ENCODE measurements at regions not wholly inside any gene's neighbourhood (a gene's known extent, or its start where the extent isn't known, plus 50 kb on each side); places are given as distances from the start of the nearest gene placed in this dataset.

DNA sequence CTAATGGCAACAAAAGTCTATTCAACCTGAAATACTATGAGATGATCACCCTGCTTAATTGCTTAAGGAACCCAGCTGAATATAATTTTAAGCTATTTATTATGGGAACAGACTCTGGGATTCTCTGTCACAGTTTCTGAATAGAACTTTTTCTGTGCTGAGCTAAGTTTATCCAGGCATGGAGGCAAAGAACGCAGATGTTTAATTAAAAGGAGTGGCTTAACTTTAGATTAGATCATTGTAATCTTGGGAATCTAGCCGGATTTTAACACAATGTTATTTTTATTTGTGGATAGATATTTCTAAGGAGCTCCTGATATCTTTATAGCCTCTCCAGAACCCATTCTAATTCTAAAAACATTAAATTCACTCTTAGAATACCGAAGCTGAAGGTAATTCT, 353.4 kb downstream of the STIM2 start:
- H3K4me3 ChIP-seq, result no peak overlapping the region
- ATAC-seq, result no peak
- H3K9me3 Mint-ChIP-seq, result no peaks in the 10 kb centered on the region
- no peaks in the 10 kb centered on the region for H3K4me1 Mint-ChIP-seq
- DNase-seq (ENCODE audit: low spot score), result no peak
- H3K9me2 ChIP-seq (ENCODE audit: insufficient read depth), result no peaks in the 10 kb centered on the region
- H3K27ac Mint-ChIP-seq, result no peak overlapping the region
- H4K20me1 ChIP-seq (replicated peaks; ENCODE audit: insufficient read depth), result no peaks in the 10 kb centered on the region; the same call in 1 of the 2 replicates
- H3K27me3 Mint-ChIP-seq (ENCODE audit: insufficient read depth, low read depth, poor library complexity), result no peaks in the 10 kb centered on the region
- no peak overlapping the region for H2AFZ ChIP-seq
- H3K4me2 ChIP-seq, result no peak overlapping the region
- H3K27ac ChIP-seq (ENCODE audit: low read depth), result no peak overlapping the region
- H3K36me3 ChIP-seq (ENCODE audit: insufficient read depth), result no peaks in the 10 kb centered on the region
- TF ChIP-seq POLR2AphosphoS5 (IDR thresholded peaks at IDR 0.05; ENCODE audit: low read depth), result no peak
- TF ChIP-seq ZNF331 (CRISPR knock-in tag; IDR thresholded peaks at IDR 0.05; ENCODE audit: low read depth), result no peak
- TF ChIP-seq, protein P1, sequence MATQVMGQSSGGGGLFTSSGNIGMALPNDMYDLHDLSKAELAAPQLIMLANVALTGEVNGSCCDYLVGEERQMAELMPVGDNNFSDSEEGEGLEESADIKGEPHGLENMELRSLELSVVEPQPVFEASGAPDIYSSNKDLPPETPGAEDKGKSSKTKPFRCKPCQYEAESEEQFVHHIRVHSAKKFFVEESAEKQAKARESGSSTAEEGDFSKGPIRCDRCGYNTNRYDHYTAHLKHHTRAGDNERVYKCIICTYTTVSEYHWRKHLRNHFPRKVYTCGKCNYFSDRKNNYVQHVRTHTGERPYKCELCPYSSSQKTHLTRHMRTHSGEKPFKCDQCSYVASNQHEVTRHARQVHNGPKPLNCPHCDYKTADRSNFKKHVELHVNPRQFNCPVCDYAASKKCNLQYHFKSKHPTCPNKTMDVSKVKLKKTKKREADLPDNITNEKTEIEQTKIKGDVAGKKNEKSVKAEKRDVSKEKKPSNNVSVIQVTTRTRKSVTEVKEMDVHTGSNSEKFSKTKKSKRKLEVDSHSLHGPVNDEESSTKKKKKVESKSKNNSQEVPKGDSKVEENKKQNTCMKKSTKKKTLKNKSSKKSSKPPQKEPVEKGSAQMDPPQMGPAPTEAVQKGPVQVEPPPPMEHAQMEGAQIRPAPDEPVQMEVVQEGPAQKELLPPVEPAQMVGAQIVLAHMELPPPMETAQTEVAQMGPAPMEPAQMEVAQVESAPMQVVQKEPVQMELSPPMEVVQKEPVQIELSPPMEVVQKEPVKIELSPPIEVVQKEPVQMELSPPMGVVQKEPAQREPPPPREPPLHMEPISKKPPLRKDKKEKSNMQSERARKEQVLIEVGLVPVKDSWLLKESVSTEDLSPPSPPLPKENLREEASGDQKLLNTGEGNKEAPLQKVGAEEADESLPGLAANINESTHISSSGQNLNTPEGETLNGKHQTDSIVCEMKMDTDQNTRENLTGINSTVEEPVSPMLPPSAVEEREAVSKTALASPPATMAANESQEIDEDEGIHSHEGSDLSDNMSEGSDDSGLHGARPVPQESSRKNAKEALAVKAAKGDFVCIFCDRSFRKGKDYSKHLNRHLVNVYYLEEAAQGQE (IDR thresholded peaks at IDR 0.05; ENCODE audit: unreplicated experiment), result no peak
- no peak for TF ChIP-seq ZNF114 (CRISPR knock-in tag; IDR thresholded peaks at IDR 0.05)
- no peaks in the 10 kb centered on the region for H3K27me3 ChIP-seq (ENCODE audit: insufficient read depth)
- H3K4me3 Mint-ChIP-seq, result no peak overlapping the region
- H3K79me2 ChIP-seq (replicated peaks; ENCODE audit: insufficient read depth), result no peaks in the 10 kb centered on the region
- no peaks in the 10 kb centered on the region for H3F3A ChIP-seq (replicated peaks; ENCODE audit: low read depth)
- H3K4me1 ChIP-seq (ENCODE audit: insufficient read depth), result no peaks in the 10 kb centered on the region
- H3K36me3 Mint-ChIP-seq (ENCODE audit: low read depth), result no peaks in the 10 kb centered on the region

DNA sequence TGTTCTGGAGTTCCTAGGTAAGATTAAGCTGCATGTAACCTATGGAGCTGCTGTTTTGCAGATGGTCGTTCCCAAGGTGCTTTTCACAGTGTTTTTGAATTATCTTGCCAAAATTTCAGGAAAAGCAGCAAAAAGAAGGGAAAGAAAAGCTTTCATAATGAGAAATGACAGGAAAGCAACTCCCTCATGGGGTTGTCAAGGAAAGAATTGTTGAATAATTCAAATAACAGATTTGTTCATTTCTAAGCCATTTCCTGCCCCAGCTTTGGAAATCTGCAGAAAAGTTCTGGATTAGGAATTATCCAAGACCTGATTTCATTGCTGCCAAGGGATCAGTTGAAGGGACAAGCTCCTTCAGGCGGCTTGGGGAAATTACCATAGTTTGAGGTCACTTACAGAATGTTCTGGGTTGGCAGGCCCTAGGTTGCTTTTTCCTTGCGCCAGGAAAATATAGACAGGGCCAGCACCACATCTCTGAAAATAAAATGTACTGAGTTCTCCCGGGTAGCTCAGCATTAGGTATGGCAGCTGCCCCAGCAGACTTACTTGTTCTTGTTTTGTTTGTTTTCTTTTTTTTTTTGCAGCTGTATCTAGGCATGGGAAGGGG, 354.7 kb downstream of the STIM2 start:
- H3K4me3 ChIP-seq, result no peak overlapping the region
- no peaks in the 10 kb centered on the region for H3K36me3 ChIP-seq (ENCODE audit: insufficient read depth)
- H3K4me1 ChIP-seq (ENCODE audit: insufficient read depth), result no peaks in the 10 kb centered on the region
- Mint-ChIP-seq H3K27ac (peak overlapping the region; percentile 39; the same call in 1 of the 2 replicates), H3K4me3 (no peak overlapping the region), H3K36me3 (ENCODE audit: low read depth) (no peaks in the 10 kb centered on the region), H3K9me3 (no peaks in the 10 kb centered on the region), H3K4me1 (no peaks in the 10 kb centered on the region), H3K27me3 (ENCODE audit: insufficient read depth, low read depth, poor library complexity) (no peaks in the 10 kb centered on the region)
- no peaks in the 10 kb centered on the region; the same call in 1 of the 2 replicates for H4K20me1 ChIP-seq (replicated peaks; ENCODE audit: insufficient read depth)
- H3K4me2 ChIP-seq, result no peak overlapping the region
- DNase-seq (ENCODE audit: low spot score) (no peak), ATAC-seq (no peak)
- no peak overlapping the region for H3K27ac ChIP-seq (ENCODE audit: low read depth)
- no peaks in the 10 kb centered on the region for H3K27me3 ChIP-seq (ENCODE audit: insufficient read depth)
- TF ChIP-seq ZNF331 (CRISPR knock-in tag; IDR thresholded peaks at IDR 0.05; ENCODE audit: low read depth) (no peak), EZH2phosphoT487 (IDR thresholded peaks at IDR 0.05; ENCODE audit: unreplicated experiment) (no peak), JUNB (IDR thresholded peaks at IDR 0.05; ENCODE audit: unreplicated experiment) (no peak)
- TF ChIP-seq, protein P1 (IDR thresholded peaks at IDR 0.05; ENCODE audit: unreplicated experiment), result no peak
- TF ChIP-seq, protein P2, sequence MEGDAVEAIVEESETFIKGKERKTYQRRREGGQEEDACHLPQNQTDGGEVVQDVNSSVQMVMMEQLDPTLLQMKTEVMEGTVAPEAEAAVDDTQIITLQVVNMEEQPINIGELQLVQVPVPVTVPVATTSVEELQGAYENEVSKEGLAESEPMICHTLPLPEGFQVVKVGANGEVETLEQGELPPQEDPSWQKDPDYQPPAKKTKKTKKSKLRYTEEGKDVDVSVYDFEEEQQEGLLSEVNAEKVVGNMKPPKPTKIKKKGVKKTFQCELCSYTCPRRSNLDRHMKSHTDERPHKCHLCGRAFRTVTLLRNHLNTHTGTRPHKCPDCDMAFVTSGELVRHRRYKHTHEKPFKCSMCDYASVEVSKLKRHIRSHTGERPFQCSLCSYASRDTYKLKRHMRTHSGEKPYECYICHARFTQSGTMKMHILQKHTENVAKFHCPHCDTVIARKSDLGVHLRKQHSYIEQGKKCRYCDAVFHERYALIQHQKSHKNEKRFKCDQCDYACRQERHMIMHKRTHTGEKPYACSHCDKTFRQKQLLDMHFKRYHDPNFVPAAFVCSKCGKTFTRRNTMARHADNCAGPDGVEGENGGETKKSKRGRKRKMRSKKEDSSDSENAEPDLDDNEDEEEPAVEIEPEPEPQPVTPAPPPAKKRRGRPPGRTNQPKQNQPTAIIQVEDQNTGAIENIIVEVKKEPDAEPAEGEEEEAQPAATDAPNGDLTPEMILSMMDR (conservative IDR thresholded peaks at IDR 0.05; ENCODE audit: low read depth in 2 of 2), result no peak
- no peaks in the 10 kb centered on the region for H3K9me2 ChIP-seq (ENCODE audit: insufficient read depth)
- no peaks in the 10 kb centered on the region for H3K79me2 ChIP-seq (replicated peaks; ENCODE audit: insufficient read depth)
- H3F3A ChIP-seq (replicated peaks; ENCODE audit: low read depth), result no peaks in the 10 kb centered on the region
- H2AFZ ChIP-seq, result 0 out of 2 replicates have a peak overlapping the region, but pooled peaks have one; percentile 23
